ENCODE measurements at regions not wholly inside any gene's neighbourhood (a gene's known extent, or its start where the extent isn't known, plus 50 kb on each side); places are given as distances from the start of the nearest gene placed in this dataset.

GRCh38 chr11:11072067-11072466 lies 214.2 kb upstream of the ZBED5 start:
- TF ChIP-seq CTCF (IDR thresholded peaks at IDR 0.05) (no peak), POLR2A (IDR thresholded peaks at IDR 0.05) (no peak)
